ENCODE measurements at regions not wholly inside any gene's neighbourhood (a gene's known extent, or its start where the extent isn't known, plus 50 kb on each side); places are given as distances from the start of the nearest gene placed in this dataset.

DNA sequence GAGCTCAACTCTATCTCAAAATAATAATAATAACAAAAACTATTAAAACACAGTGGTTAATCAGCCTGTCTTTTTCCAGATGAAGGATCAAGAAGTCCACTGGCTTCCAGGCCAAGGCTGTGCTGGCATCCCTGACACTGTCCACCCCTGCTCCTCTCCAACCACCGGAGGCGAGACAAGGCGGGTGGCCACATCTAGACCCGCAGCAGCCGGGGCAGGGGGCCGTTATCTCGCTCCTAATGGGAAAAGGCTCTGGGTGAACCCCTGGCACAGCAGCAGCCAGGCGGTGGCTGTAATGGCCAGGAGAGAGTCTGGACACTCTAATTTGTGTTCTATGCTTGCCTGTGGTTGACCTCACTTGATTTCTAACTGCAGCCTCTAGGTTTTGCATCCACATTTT, 158.0 kb upstream of the SOX1 start (continued):
- TF ChIP-seq CHD7 (IDR thresholded peaks at IDR 0.05; ENCODE audit: insufficient replicate concordance, low read length) (no peak), SUZ12 (IDR thresholded peaks at IDR 0.05; ENCODE audit: low read length) (no peak), RBBP5 (IDR thresholded peaks at IDR 0.05; ENCODE audit: borderline replicate concordance, low read depth, low read length) (no peak), GABPA (IDR thresholded peaks at IDR 0.05; ENCODE audit: borderline replicate concordance, insufficient read depth, low read length) (no peak), SRF (IDR thresholded peaks at IDR 0.05; ENCODE audit: low read depth, low read length) (no peak), SIX5 (IDR thresholded peaks at IDR 0.05; ENCODE audit: low read depth, low read length) (no peak)
